ENCODE measurements at regions not wholly inside any gene's neighbourhood (a gene's known extent, or its start where the extent isn't known, plus 50 kb on each side); places are given as distances from the start of the nearest gene placed in this dataset.

GRCh38 chr12:114605918-114606317, 78.1 kb downstream of the TBX3 start:
- TF ChIP-seq POLR2A (IDR thresholded peaks at IDR 0.05; ENCODE audit: low read length) (no peak), GATA1 (IDR thresholded peaks at IDR 0.05; ENCODE audit: low read depth, low read length) (no peak)

Measured in erythroblast (primary cell).